ENCODE measurements at regions not wholly inside any gene's neighbourhood (a gene's known extent, or its start where the extent isn't known, plus 50 kb on each side); places are given as distances from the start of the nearest gene placed in this dataset.

DNA sequence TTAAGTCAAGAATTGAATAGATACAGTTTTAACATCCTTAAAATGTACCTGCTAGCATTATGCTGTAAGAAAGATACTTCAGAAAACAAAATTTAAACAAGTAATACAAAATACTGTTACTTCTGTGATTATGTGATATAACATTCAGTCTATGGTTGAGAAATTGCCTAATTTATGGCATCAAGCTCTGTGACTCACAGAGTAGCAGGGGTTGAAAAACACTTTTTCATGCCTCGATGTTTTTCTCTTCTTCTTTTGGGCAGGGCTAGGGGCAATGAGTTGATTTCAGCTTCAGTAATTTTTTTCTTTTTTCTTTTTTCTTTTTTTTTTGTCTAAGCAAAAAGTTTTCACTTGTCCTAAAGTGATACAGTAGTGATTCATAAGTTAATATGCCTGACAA lies 209.2 kb downstream of the MBL2 start:
- TF ChIP-seq CTCF (conservative IDR thresholded peaks at IDR 0.05) (no peak), ZFX (IDR thresholded peaks at IDR 0.05) (no peak)

All from C4-2B (cell line).